ENCODE measurements at regions not wholly inside any gene's neighbourhood (a gene's known extent, or its start where the extent isn't known, plus 50 kb on each side); places are given as distances from the start of the nearest gene placed in this dataset.

DNA sequence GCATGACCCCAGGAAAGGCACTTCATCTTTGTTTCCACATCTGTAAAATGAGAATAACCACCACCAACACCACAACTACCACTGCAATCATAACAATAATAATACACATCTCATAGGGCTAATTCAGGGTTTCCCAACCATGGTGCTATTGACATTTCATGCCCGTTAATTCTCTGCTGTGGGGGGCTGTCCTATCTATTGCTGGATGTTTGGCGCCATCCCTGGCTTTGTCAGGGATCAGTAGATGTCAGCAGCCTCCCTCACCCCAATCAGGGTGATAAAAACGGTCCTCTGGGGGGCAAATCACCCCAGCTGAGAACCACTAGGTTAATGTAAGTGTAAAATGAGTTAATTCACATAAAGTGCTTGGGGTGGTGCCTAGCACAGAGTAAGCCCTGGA is 145.8 kb downstream of the EMX2 start:
- TF ChIP-seq CTCF (IDR thresholded peaks at IDR 0.05) (no peak), POLR2A (IDR thresholded peaks at IDR 0.05) (no peak)
